HG02610 (cell line): ENCODE measurements at regions not wholly inside any gene's neighbourhood (a gene's known extent, or its start where the extent isn't known, plus 50 kb on each side); places are given as distances from the start of the nearest gene placed in this dataset.
"Not testable (repeated sequence)": the region's sequence is repeated elsewhere in the genome, so short reads cannot be mapped to it uniquely, and the experiment has no call there.

Experiments used
- ATAC-seq: cut with Tn5 transposase; IDR thresholded peaks from one replicate; pipeline ENCODE4 v1.9.1; 2021; ENCODE audit warnings: mild to moderate bottlenecking, moderate library complexity; ENCODE audit not compliant: unreplicated experiment

GRCh38 chr18:59980188-59980637, 80.4 kb downstream of the PMAIP1 start:
- no peak for ATAC-seq

GRCh38 chr18:59971871-59972428, 72.2 kb downstream of the PMAIP1 start:
- ATAC-seq, result no peak

- ATAC-seq, result not testable (repeated sequence)
Measured at GRCh38 chr18:59971144-59971543, 71.3 kb downstream of the PMAIP1 start.

GRCh38 chr18:59969477-59970028, 69.8 kb downstream of the PMAIP1 start:
- not testable (repeated sequence) for ATAC-seq

- no peak for ATAC-seq
Measured at GRCh38 chr18:59968583-59968982, 68.8 kb downstream of the PMAIP1 start.

- no peak for ATAC-seq
Measured at GRCh38 chr18:59967878-59968277, 68.1 kb downstream of the PMAIP1 start.

GRCh38 chr18:59966913-59967312, 67.1 kb downstream of the PMAIP1 start:
- ATAC-seq, result no peak

GRCh38 chr18:59963229-59963628, 63.4 kb downstream of the PMAIP1 start:
- no peak for ATAC-seq

GRCh38 chr18:59961070-59961469, 61.3 kb downstream of the PMAIP1 start:
- peak; percentile 85 for ATAC-seq

- ATAC-seq, result peak; percentile 30
Measured at GRCh38 chr18:59960272-59960671, 60.5 kb downstream of the PMAIP1 start.

- no peak for ATAC-seq
Measured at GRCh38 chr18:59959606-59960005, 59.8 kb downstream of the PMAIP1 start.

GRCh38 chr18:59959073-59959472, 59.3 kb downstream of the PMAIP1 start:
- no peak for ATAC-seq

GRCh38 chr18:59957957-59958356, 58.2 kb downstream of the PMAIP1 start:
- ATAC-seq, result no peak

- no peak for ATAC-seq
Measured at GRCh38 chr18:59954755-59955156, 55.0 kb downstream of the PMAIP1 start.

- ATAC-seq, result no peak
Measured at GRCh38 chr18:59954241-59954640, 54.4 kb downstream of the PMAIP1 start.
